CD4-positive, alpha-beta T cell treated with Interleukin-6 for 4 hours (primary cell): ENCODE measurements at regions not wholly inside any gene's neighbourhood (a gene's known extent, or its start where the extent isn't known, plus 50 kb on each side); places are given as distances from the start of the nearest gene placed in this dataset.
"Not testable (repeated sequence)": the region's sequence is repeated elsewhere in the genome, so short reads cannot be mapped to it uniquely, and the experiment has no call there.

Source experiments
- DNase-seq: peaks from one replicate; pipeline ENCODE4 v3.0.0-alpha.2; 2020; ENCODE audit warnings: mixed read lengths

DNA sequence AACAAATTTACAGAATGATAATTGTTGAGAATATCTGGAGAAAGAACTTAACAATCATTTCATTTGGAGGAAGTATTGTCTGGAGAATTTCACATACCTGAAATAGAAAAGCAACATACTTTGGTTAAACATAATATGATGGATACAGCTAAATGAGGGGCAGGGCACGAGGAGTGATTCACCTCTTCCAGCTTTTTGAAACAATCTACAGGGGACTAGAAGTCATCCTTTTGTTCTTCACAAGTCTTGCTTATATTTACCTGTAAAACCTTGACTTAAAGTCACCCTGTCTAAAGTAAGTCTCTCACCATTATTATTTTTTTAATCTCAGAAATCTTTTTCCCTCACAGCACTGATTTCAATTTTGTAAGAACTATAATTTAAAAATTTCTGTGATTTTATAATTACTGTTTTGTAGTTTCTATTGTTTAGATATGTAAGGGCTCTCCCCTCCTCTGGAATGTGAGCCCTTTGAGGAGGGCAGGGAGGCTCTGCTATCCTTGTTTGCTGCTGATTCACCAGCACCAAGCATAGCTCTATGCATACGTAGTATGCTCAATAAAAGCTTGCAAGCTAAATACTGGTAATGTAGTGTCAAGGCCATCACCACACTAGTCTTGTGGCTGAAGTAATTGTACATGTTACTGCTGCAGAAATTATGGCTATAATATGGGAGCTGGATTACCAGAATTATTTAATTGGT lies 193.9 kb upstream of the THRB start:
- no peak for DNase-seq

DNA sequence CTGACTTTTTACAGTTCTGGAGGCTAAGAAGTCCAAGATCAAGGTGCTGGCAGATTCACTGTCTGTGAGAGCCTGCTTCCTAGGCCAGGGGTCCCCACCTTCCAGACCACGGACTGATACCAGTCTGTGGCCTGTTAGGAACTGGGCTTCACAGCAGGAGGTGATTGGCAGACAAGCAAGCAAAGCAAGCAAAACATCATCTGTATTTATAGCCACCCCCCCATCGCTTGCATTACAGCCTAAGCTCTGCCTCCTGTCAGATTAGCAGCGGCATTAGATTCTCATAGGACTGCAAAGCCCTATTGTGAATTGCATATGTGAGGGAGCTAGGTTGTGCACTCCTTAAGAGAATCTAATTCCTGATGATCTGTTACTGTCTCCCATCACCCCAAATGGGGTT lies 194.7 kb upstream of the THRB start:
- no peak for DNase-seq

DNA sequence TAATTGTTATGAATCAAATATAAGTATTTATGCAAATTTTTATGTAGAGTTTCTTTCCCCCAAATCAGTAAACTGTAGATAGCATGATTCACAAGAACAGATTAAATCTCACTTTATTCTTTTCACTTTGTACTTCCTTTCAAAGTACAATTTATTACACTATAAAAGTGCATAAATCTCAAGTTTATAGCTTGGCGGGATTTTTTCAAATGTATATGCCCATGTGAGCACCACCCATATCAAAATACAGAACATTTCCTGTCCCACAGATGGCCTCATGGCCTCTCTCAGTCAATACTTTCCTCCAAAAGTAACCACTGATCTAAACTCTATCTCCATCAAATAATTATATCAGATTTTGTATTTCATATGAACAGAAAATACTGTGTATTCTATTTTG lies 196.1 kb upstream of the THRB start:
- DNase-seq: no peak

DNA sequence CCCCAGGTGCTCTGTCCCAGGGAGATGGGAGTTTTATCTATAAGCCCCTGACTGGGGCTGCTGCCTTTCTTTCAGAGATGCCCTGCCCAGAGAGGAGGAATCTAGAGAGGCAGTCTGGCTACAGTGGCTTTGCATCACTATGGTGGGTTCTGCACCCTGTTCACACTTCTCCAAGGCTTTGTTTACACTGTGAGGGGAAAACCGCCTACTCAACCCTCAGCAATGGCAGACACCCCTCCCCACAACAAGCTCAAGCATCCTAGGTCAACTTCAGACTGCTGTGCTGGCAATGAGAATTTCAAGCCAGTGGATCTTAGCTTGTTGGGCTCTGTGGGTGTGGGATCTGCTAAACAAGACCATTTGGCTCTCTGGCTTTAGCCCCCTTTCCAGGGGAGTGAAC lies 204.4 kb upstream of the THRB start:
- not testable (repeated sequence) for DNase-seq

DNA sequence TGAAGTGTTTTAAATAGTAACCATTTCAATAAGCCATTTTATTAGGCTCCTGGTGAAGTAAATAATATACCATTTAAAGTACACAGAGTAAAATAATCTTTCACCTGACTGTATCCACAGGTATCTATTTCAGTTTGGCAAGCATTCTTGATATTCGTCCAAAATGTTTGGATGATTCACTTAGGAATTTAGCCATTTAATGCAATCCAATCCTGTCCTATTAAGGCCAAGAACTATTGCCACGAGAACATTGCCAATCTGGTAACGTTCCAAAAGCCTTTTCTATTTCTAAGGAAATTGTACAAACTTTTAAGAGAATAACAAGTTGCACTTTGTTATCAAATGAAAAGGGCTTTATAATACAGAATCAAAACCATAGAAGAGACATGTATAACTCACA lies 209.8 kb upstream of the THRB start:
- no peak for DNase-seq

DNA sequence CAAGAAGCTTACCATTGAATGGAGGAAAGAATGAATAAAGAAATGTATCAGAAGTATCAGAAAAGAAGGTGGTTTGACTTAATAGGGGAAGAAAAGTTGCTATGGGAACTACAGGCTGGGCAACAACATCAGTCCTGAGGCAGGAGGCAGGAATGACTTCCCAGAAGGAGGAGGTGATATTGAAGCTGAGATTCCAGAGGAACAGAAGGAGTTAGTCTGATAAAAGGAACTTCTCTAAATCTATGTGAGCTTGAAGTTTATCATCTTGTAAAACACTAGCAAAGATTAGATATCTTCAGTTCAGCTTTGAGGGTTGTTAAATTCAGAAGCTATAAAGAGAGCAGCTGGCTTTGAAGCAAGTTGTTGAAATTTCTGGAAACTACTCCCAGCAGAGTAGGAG lies 213.3 kb upstream of the THRB start:
- no peak for DNase-seq

DNA sequence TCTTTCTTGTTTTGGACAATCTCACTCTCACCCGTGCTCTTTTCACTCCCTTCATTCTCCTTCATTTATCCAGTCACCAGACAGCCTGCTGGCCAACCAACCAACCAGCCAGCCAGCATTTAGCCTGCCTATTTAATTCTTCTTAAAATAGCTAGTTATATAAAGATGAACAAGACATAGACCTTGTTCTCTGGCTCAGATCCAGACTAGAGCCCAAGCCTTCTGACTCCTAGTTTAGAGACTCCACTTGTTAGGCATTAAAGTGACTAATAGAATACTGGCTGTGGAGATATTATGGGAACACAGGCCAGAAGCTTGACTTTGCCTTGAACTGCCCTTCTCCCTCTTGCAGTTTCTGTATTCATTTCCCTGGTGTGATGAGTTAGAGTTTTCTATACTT lies 215.3 kb upstream of the THRB start:
- no peak for DNase-seq

DNA sequence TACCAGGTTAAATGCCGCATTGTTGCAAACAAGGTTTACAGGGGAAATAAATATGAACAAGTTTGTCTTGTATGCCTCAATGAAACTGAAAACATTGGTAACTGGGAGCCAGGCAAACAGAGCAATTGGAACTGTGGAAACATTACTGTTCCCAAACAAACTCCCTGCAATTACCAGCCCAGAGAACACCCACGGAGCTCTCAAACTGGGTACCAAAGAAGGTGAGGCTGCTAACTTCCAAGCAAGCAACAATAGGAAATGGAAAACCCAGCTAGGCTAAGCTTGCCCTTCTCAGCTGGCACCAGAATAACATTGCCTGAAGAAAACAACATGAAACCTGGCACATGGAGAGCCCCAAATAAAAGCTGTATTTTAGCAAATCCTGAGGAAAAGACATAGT lies 218.9 kb upstream of the THRB start:
- no peak for DNase-seq

DNA sequence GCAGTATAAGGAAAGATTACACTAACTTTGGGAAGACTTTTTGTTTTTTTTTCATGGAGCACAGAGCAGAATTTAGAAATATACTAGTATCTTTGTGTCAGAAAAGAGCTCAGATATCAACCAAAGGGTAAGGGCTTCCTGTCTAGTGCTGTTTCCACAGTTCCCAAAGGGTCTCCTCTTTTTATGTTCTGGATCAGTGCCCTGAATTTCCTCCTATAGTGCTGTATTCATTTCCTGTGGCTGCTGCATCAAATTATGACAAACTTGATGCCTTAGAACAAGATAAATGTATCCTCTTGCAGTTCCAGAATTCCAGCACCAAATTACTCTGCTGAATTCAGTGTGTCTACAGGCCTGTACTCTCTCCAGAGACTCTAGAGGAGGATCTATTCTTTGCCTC lies 219.8 kb upstream of the THRB start:
- no peak for DNase-seq

DNA sequence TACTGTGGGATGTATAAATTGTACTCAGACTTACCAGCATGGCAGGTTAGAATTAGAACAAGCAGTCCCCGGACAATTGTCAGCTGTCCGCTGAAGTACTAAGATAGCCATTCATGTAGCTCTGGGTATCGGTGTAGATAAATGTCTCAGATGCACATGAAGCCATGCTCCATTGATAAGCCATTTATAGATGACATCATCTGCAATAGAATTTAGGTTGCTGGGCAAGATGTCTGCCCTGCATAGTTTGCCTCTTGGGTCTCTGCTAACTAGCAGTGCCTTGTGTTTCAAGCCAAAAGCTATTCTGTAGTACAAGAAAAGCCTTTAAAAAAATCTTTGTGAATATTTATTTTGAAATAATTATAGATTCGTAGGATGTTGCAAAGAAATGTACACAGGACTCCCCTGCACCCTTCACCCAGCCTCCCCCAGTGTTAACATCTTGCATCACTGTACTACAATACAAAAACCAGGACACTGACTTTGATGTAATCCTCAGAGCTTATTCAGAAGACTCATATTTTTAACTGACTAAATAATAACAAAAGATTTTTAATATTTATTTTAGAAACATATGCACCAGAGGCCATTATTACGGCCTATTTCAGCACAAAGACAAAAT lies 220.6 kb upstream of the THRB start:
- DNase-seq: no peak

DNA sequence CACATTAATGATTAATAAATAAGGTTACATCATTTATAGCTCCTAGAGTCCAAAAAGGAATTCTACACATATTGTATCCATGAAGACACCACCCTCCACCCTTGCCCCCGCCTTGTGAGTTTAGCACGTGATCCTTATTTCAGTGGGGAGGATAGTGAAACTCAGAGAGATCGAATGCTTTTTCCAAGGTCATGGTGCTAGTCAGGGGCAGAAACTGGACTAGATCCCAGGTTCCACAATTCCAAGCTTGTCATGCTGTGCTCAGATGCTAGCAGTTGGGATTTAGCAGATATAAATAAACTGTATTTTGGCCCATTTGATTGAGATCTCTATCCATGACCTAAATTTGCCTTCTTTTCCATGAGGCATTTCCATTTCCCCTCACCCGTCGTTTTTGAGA lies 227.4 kb upstream of the THRB start:
- DNase-seq: no peak

DNA sequence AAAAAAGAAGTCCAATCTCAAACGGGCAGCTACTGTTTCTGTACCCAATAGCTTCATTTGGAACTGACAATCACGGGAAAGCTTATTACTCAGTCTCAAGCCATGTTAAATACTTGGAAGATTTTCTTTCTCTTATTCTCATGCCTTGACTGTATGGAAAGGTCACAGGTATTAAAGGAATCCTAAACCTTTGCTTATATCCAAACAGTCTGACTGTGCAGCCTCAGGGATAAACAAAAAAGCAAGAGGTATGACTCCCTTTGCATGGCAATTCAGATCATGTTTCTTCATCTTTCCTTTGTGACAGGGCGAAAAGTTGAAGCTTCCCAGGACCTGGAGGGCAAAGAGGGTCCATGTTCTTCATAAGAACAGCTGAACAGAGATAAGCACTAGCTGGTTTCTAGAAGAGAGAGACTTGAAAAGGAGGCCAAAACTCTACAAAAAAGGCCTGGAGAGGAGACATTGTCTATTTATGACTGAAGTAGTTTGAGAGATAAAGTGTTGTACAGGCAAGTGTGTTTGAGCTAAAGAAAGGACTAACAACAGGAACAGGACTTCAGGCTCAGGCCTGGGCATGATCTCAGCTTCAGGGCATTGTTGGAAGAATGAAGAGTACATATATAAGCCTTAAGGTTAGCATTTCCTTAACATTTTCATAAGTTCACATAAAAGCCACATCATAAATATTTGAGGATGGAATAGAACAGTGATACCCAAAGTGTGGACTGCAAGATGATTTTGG lies 231.0 kb upstream of the THRB start:
- DNase-seq: no peak

DNA sequence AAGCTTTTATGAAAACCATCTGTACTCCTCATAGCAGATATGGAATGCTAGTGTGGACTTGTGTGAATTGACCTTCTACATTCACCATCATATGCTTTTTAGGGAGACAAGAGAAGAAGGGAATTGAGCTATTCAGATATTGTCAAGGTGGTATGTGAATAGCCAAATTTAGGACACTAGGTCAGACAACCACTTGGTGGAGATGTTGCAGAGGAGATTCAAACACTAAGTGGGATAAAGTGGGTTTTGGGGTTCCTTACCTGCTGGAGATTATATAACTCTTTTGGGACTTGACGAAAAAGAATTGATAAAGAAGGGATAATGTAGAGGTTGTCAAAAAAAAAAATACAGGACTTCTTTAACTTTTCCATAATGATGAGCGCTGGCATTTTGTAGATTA lies 231.8 kb upstream of the THRB start:
- DNase-seq: no peak

DNA sequence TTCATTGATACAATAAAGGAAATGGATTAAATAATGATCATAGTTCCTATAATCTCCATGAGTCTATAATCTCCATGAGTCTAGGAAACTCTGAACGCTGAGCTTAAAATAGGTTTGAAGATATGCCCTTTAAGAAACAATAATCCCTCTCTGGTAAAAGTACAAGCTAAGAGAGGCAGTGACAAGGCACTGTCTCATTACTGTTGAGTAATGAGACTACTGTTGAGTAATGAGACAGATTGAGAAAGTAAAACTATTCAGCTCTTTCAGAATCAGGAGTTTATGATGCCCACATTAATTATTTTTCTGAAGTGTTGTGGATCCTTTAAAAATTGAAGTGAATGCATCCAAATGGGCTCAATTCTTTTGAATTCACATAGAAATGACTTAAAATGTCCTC lies 235.5 kb upstream of the THRB start:
- no peak for DNase-seq

DNA sequence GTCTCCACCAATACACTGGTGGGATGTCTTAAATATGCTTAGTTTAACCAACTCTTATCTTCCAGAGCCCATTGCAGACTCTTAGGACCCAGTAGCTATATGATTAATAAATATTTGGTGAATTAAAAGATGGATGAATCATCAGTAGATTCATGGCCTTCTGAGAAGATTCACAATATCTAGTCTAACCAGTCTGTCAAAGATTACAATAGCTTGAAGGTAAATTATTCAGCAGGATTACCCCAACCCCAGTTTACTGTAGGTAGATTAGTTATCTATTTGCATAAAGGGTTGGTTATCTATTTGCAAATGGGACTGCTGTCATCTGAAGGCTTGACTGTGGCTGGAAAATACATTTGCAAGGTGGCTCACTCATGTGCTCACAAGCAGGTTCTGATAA lies 239.4 kb upstream of the THRB start:
- DNase-seq: no peak

DNA sequence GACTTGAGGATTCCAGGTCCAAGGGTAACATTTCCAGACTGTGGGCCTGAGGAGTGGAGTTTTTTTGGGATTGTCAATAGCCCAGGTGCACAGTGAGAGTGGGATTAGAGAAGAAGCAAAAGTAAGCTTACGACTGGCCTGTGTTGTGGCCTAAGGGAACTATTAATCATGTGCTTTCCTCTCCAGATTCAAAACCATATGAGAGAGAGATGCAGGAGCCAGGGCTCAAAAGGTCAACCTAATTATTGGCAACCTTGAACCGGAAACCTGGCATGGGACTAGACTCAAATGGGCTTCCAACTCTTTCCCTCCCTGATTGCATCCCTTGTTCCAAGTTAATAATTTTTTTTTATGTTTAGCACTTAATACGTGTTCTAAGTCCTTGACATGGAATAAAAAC lies 242.1 kb upstream of the THRB start:
- no peak for DNase-seq

DNA sequence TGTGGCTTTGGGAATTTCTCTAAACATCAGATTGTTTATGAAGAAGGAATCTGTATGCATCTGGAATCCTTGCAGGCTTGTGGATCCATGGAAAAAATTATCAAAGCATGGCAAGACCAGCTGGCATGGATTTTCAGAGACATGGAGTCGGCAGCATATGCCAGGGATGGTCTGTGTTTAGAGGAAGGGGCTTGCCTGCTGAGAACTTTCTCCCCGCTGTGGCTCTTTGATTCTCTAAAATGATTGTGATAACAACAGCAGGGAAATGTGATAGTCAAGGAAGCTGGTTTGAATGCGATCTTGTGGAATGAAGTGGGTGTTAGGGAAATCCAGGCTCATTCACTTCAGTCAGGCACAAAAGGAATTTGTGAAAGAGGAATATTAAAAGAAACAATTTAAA lies 245.7 kb upstream of the THRB start:
- DNase-seq: no peak

DNA sequence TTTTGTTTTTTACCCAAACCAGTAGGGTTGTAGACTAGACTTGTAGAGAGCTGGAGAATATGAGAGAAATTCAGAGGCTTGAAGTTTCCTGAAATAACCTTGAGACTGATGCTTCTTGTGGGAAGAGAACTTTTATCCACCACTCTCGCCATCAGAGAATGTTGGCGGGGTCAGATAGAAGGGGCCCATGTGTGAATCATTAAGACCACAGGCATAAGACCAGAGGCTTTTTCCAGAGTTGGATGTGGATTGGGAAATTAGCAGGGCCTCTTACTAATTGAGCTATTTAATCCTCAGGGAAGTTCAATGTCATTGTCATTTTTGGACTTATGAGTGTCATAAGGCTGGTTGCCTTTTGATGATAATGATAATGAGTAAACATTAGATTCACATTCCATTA lies 246.9 kb upstream of the THRB start:
- DNase-seq: no peak

DNA sequence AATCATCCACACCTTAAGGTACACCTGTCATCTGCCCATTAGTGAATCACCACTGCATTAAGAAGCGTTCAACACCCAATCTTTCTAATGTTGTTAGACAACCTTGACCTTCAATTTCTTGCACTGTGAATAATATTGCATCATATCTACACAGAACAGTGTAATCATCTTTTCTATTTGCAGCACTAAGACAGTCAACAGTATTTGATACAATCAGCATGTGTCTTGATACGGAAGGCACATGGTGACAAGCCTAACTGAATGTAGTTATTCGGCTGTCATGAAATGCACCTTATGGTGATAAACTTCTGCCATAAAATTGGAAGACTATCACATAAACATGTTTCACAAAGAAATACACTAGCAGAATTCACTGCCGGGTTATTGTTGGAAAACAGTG lies 253.9 kb upstream of the THRB start:
- no peak for DNase-seq

DNA sequence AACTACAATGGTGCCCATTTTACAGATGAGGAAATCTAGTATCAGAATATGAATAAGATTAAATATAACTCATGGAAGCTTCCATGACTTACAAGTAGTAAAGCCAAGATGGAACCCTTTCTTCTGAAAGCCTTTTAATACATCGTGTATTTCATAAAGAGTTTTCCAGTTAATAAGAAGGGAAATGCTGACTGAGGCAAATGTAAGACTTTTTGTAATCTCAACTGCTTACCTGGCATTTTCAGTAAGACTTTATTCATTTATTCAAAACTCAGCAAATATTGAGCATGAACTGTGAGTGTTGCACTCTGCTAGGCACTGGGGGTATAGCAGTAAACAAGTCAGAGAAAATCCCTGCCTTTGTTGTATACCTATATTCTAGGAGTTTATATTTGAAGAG lies 256.4 kb upstream of the THRB start:
- DNase-seq: no peak

DNA sequence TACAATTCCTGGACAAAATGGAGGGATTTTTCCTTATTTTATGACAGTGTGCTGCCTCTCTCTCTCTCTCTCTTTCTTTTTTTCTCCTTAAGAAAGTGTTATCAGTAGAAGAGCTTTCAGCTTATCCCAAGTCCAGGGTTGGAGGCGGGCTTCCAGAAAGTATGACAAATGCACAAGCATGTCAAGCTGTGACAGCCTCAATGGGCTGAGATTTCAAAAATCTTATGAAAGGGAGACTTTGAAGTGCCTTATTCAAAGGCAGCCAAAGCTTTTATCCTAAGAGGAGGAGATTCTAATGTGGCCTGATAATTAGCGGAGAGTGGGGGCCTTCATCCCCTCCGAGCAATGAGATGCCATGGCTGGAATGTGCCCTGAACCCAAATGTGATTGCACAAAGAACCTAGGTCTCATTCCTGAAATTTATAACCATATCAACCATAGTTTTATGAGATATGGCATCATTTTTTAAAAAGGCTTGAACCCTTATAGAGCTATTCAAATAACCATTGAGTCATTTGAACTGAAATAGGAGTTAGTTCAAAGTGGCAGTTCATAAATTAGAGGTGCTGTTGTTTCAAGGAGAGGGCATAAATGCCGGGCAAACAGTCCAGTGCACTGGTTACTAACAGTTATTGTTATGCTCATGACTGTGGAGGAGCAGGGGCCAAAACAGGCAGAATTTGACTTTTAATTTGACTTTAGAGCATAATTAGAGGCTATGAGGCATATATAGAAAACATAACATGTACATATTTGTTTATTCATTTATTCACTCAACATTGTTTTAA lies 261.6 kb upstream of the THRB start:
- DNase-seq: no peak

DNA sequence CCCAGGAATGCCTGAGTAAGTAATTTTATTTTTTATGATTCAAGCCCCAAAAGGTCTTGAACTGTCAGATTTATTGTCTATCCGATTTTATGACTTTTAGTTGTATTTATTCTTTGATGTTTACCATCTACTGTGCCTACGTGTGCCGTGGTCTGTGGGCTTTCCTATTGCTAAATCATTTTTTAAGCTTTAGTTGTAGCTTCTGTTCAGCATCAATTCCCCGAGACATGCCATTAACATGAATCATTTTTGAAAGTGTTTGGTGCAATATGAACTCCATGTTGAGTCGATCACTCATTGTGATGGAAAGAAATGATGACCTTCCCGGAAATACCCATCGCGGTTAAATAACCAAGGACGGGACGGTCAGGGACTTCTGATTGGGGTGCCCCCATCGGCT lies 268.7 kb upstream of the THRB start:
- DNase-seq: no peak

DNA sequence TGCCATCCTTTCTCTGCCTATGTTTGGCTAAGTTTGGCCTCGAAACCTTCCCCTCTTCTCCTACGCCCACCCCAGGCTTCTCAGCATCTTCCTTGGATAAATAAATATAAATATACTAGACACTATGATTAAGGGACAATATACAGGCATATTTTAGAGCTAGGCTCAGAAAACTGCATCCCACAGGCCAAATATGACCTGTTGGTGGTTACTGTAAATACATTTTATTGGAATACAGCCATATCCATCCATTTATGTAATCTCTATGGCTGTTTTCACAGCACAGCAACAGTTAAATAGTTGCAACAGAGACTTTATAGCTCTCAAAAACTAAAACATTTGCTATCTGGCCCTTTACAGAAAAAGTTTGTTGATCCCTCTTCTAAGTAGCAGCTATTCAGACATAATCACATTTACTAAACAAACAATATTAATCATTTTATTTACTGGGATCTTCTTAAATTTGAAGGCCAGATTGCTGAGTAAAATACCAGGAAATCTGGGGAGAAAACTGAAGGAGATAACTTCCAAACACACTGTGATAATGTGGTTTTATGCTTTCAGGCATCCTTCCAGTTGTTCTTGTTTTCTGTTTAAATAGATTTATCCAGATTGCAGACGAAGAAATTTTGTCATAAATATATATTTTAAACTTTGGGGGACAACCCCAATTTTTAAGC lies 269.7 kb upstream of the THRB start:
- DNase-seq: no peak
